Adrenal gland (tissue), 9 donors: ENCODE measurements at regions not wholly inside any gene's neighbourhood (a gene's known extent, or its start where the extent isn't known, plus 50 kb on each side); places are given as distances from the start of the nearest gene placed in this dataset.

Experiments
- DNase-seq, 7 donors: peaks; one replicate each; pipeline ENCODE4 v3.0.0-alpha.2; 2019 to 2020
- H3K27ac ChIP-seq, 5 donors: fragments of 200-600 bp; sonication (generic) in 4 of 5; 1 replicate in 3 of 5; 2 replicates in 2 of 5; pipeline versions ENCODE4 v1.5.1 to v1.8.0; 2016 to 2020; ENCODE audit warnings: mild to moderate bottlenecking in 1 of 5
- H3K27me3 ChIP-seq: fragments of 200-600 bp; 2 replicates; pipeline ENCODE4 v1.8.0; 2021
- H3K36me3 ChIP-seq, 2 donors: fragments of 200-600 bp; replicated peaks in 1 of 2; 1 replicate in 1 of 2; 2 replicates in 1 of 2; pipeline versions ENCODE4 v1.5.1 to v1.8.0; 2018 to 2022
- H3K4me1 ChIP-seq, 2 donors: fragments of 200-600 bp; replicated peaks in 1 of 2; 1 replicate in 1 of 2; 2 replicates in 1 of 2; pipeline versions ENCODE4 v1.5.1 to v1.8.0; 2018 to 2021
- H3K4me3 ChIP-seq, 4 donors: fragments of 200-600 bp; sonication (generic) in 3 of 4; one replicate each; pipeline ENCODE4 v1.5.1; 2016 to 2018
- H3K9me3 ChIP-seq, 3 donors: fragments of 200-600 bp; sonication (generic) in 1 of 3; replicated peaks in 1 of 3; 1 replicate in 2 of 3; 2 replicates in 1 of 3; pipeline versions ENCODE4 v1.5.1 to v1.8.0; 2016 to 2021
- POLR2A ChIP-seq, 2 donors: fragments of 450-650 bp; IDR thresholded peaks; one replicate each; pipeline ENCODE4 v1.6.1; 2017; ENCODE audit warnings: antibody characterized with exemption in 2 of 2, mild to moderate bottlenecking in 2 of 2, moderate library complexity in 1 of 2
- WGBS, 4 donors: extraction: QIAGEN DNeasy Blood & Tissue Kit in 2 of 4; methylation state at CpG; one replicate each; pipeline versions ENCODE4 v1.1.5 to v1.1.7; 2013 to 2017; 5-methylcytosine and 5-hydroxymethylcytosine counted together
- intact Hi-C, 2 donors: fragments of 100-400 bp; cut with DNase I; formaldehyde crosslinking; loops; one replicate each; pipeline versions ENCODE4 v1.14.1 to v1.15.0; 2022 to 2023
- TF ChIP-seq, protein P1 (sequence below), 6 experiments: fragments of 450-650 bp in 4 of 6; fragments of 200-600 bp in 2 of 6; sonication (generic) in 1 of 6; IDR thresholded peaks; 1 replicate in 5 of 6; 2 replicates in 1 of 6; pipeline versions ENCODE4 v1.5.1 to v1.8.0; 2016 to 2021; ENCODE audit warnings: antibody characterized with exemption in 6 of 6, mild to moderate bottlenecking in 2 of 6, moderate library complexity in 1 of 6
- donor health status: healthy with polysubstance abuse.
- donor health status: Bipolar disorder and iron deficiency.
- donor health status: DM: yes; HTN: yes; CAD: no.
- donor health status: DM: no; HTN: no; CAD: no.
- donor health status: DM: no; HTN: no; CAD: no.

DNA sequence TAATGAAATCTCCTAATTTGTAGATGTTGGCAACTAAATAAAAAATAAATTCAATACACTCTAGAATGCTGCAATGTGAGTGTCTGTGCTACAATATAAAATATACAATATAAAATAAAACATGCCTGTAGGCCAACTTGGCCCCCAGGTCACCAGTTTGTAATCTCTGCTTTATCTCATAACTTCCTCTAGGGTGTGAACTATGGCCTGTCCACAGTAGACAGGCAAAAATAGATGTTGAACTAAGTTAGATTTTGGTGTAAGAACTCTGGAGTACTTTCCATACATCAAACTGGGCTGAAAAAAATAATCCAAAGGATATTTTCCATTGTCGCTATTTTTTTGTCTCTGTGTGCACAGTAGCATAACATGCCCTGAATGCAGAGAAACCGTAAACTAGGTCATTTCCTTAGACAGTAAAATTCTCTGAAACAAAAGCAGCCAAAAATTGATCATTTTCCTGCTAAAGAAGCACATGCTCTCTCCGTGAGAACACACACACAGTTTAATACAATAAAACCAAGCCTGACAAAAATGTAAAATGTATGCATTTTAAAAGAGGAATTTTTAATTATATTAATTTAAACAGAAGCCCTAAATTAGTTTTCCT, 98.5 kb upstream of the ZFP64 start:
- WGBS, 4 donors, result 71 to 88% (median 85%) methylated on average over 3 of the region's 3 CpGs
- no peaks in the 10 kb centered on the region for H3K4me1 ChIP-seq
- no peaks in the 10 kb centered on the region for H3K27me3 ChIP-seq
- H3K27ac ChIP-seq, result no peak overlapping the region
- DNase-seq, result no peak
- H3K36me3 ChIP-seq, result no peaks in the 10 kb centered on the region
- no peaks in the 10 kb centered on the region for H3K9me3 ChIP-seq
- no peak for TF ChIP-seq POLR2A (IDR thresholded peaks at IDR 0.05)
- TF ChIP-seq, protein P1, sequence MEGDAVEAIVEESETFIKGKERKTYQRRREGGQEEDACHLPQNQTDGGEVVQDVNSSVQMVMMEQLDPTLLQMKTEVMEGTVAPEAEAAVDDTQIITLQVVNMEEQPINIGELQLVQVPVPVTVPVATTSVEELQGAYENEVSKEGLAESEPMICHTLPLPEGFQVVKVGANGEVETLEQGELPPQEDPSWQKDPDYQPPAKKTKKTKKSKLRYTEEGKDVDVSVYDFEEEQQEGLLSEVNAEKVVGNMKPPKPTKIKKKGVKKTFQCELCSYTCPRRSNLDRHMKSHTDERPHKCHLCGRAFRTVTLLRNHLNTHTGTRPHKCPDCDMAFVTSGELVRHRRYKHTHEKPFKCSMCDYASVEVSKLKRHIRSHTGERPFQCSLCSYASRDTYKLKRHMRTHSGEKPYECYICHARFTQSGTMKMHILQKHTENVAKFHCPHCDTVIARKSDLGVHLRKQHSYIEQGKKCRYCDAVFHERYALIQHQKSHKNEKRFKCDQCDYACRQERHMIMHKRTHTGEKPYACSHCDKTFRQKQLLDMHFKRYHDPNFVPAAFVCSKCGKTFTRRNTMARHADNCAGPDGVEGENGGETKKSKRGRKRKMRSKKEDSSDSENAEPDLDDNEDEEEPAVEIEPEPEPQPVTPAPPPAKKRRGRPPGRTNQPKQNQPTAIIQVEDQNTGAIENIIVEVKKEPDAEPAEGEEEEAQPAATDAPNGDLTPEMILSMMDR (IDR thresholded peaks at IDR 0.05), result no peak
- intact Hi-C loops, result no loop called here
- no peak overlapping the region for H3K4me3 ChIP-seq

DNA sequence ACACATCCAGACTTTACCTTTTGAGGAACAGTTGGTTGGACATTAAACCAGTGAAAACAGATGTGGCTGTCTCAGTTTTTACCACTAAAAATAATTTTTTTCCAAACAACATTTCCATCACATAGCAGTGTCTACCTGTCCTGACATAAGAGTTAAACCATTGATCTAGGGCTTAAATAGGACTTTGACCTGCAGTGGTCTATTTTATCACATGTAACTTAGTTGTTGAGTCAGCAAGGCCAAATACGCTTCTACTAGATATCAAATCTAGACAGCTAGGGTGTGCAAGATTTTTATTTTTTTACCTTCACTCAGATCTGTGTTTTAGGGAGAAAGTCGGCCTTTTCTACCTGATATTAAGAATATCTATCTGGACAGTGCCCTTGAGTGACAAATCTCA, 88.8 kb upstream of the ZFP64 start:
- Histone ChIP-seq H3K9me3 (no peaks in the 10 kb centered on the region), H3K4me3 (no peak overlapping the region), H3K27ac (no peak overlapping the region), H3K36me3 (no peaks in the 10 kb centered on the region), H3K27me3 (no peaks in the 10 kb centered on the region), H3K4me1 (no peaks in the 10 kb centered on the region)
- 57 to 74% (median 61%) methylated on average over 2 of the region's 2 CpGs for WGBS, 4 donors
- intact Hi-C loops, result no loop called here
- no peak for DNase-seq
- TF ChIP-seq POLR2A (IDR thresholded peaks at IDR 0.05), result no peak
- TF ChIP-seq, protein P1 (IDR thresholded peaks at IDR 0.05), result no peak

DNA sequence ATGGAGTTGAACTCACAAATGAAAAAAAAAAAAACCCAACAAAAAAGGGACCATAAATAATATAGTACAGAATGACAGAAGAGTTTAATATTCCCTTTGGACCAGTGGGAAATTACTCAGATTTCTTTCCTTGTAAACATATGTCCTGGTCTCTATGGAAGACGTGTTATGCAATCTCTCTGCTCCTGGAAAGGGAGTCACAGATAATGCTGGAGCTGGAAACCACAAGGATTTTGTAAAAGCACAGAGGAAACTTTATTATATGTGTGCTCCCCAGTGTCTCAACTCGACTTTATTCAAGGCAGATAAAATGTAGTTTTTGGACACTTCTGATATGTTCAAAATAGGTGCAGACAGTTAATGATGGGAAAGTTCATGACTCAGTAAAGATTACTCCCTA, 88.1 kb upstream of the ZFP64 start:
- no peak for TF ChIP-seq POLR2A (IDR thresholded peaks at IDR 0.05)
- TF ChIP-seq, protein P1 (IDR thresholded peaks at IDR 0.05), result no peak
- intact Hi-C loops, result no loop called here
- Histone ChIP-seq H3K9me3 (no peaks in the 10 kb centered on the region), H3K4me3 (no peak overlapping the region), H3K4me1 (no peaks in the 10 kb centered on the region), H3K36me3 (no peaks in the 10 kb centered on the region), H3K27ac (no peak overlapping the region), H3K27me3 (no peaks in the 10 kb centered on the region)
- DNase-seq, result no peak
- WGBS, 4 donors, result 56 to 72% (median 61%) methylated on average over 2 of the region's 2 CpGs

DNA sequence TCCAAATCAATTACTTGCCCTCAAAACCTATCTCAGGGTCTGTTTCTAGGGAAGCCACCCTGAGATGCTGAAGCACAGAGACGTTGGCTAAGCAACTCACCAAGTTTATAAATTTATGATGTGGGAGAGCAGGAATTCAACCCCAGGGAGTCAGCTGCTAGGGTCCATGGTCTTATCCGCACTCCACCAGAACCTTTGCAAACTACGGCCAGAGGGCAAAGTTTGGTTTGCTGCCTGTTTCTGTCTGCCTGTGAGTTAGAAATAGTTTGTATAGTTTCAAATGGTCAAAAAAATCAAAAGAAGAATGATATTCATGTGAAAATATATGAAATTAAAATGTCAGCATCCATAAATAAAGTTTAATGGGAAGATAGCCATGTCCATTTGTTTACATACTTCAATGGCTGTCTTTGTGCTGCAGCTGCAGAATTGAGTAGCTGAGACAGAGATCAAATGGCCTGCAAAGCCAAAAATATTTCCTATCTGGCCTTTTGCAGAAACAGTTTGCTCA, 83.7 kb upstream of the ZFP64 start:
- no peaks in the 10 kb centered on the region for H3K9me3 ChIP-seq
- no peaks in the 10 kb centered on the region for H3K4me1 ChIP-seq
- TF ChIP-seq POLR2A (IDR thresholded peaks at IDR 0.05), result no peak
- TF ChIP-seq, protein P1 (IDR thresholded peaks at IDR 0.05), result no peak
- intact Hi-C loops, result no loop called here
- no peak overlapping the region for H3K27ac ChIP-seq
- H3K4me3 ChIP-seq, result no peak overlapping the region
- H3K36me3 ChIP-seq, result no peaks in the 10 kb centered on the region
- H3K27me3 ChIP-seq, result no peaks in the 10 kb centered on the region
- DNase-seq, result no peak
- WGBS, 4 donors, result 56 to 65% (median 64%) methylated on average over 3 of the region's 3 CpGs
